Stomach (tissue), 8 donors: ENCODE measurements at regions not wholly inside any gene's neighbourhood (a gene's known extent, or its start where the extent isn't known, plus 50 kb on each side); places are given as distances from the start of the nearest gene placed in this dataset.
"Not testable (repeated sequence)": the region's sequence is repeated elsewhere in the genome, so short reads cannot be mapped to it uniquely, and the experiment has no call there.

Experiments
- DNase-seq, 2 donors: peaks; one replicate each; pipeline versions ENCODE4 v3.0.0 to v3.0.0-alpha.2; 2013 to 2019
- H3K27ac ChIP-seq, 5 donors: fragments of 200-600 bp in 4 of 5; sonication (generic) in 4 of 5; one replicate each; pipeline ENCODE4 v1.5.1; 2013 to 2019; ENCODE audit warnings: mild to moderate bottlenecking in 1 of 5, moderate library complexity in 1 of 5
- H3K27me3 ChIP-seq, 3 donors: fragments of 200-600 bp; sonication (generic); one replicate each; pipeline ENCODE4 v1.5.1; 2017 to 2019; ENCODE audit warnings: mixed run types in 1 of 3
- H3K36me3 ChIP-seq, 4 donors: fragments of 200-600 bp; sonication (generic); 1 replicate in 3 of 4; 2 replicates in 1 of 4; pipeline ENCODE4 v1.5.1; 2016 to 2019
- H3K4me1 ChIP-seq, 4 donors: fragments of 200-600 bp; sonication (generic); one replicate each; pipeline ENCODE4 v1.5.1; 2016 to 2019
- H3K4me3 ChIP-seq, 4 donors: fragments of 200-600 bp; sonication (generic) in 3 of 4; one replicate each; pipeline ENCODE4 v1.5.1; 2016 to 2019; ENCODE audit warnings: mild to moderate bottlenecking in 1 of 4
- H3K9me3 ChIP-seq, 4 donors: fragments of 200-600 bp; sonication (generic); one replicate each; pipeline ENCODE4 v1.5.1; 2016 to 2019
- CTCF ChIP-seq, 7 experiments: fragments of 450-650 bp in 4 of 7; fragments of 200-600 bp in 3 of 7; sonication (generic) in 3 of 7; IDR thresholded peaks; one replicate each; pipeline ENCODE4 v1.5.1; 2016 to 2019; ENCODE audit warnings: antibody characterized with exemption in 7 of 7, control low read depth in 2 of 7, mild to moderate bottlenecking in 1 of 7
- EP300 ChIP-seq: sonication (generic); formaldehyde crosslinking; IDR thresholded peaks from one replicate; pipeline ENCODE4 v1.6.1; 2017; ENCODE audit warnings: antibody characterized with exemption
- POLR2A ChIP-seq, 4 donors: fragments of 450-650 bp; IDR thresholded peaks; one replicate each; pipeline ENCODE4 v1.6.1; 2016; ENCODE audit warnings: antibody characterized with exemption in 4 of 4, control low read depth in 2 of 4, mild to moderate bottlenecking in 1 of 4, moderate library complexity in 1 of 4
- POLR2AphosphoS5 ChIP-seq, 3 donors: sonication (generic); formaldehyde crosslinking; IDR thresholded peaks; one replicate each; pipeline ENCODE4 v1.6.1; 2016; ENCODE audit warnings: antibody characterized with exemption in 3 of 3
- WGBS, 5 donors: extraction: QIAGEN DNeasy Blood & Tissue Kit in 3 of 5; methylation state at CpG; one replicate each; pipeline versions ENCODE4 v1.1.5 to v1.1.7; 2013 to 2018; 5-methylcytosine and 5-hydroxymethylcytosine counted together
- intact Hi-C: fragments of 100-400 bp; cut with DNase I; formaldehyde crosslinking; loops from one replicate; pipeline ENCODE4 v1.15.1; 2023; ENCODE audit warnings: low total_unique reads
- donor health status: healthy with polysubstance abuse.
- donor health status: Bipolar disorder and iron deficiency.
- donor health status: healthy.

- 49 to 86% (median 57%) methylated on average over 3 of the region's 3 CpGs for WGBS, 5 donors
These were observed 100.1 kb downstream of the FOXD2 start for GRCh38 chr1:47537966-47538365.

GRCh38 chr1:47538530-47538929, 100.7 kb downstream of the FOXD2 start:
- not testable (repeated sequence) for H3K9me3 ChIP-seq, H3K4me3 ChIP-seq, DNase-seq, H3K27ac ChIP-seq, H3K36me3 ChIP-seq
- H3K4me1 ChIP-seq: peaks cover 6 to 25% (median 12%) of the 10 kb centered on the region in 4 donors
- peaks cover 0 to 14% (median 7%) of the 10 kb centered on the region in 3 donors for H3K27me3 ChIP-seq
- intact Hi-C loops: loop anchor here (10.0 kb wide), 1 partner anchor 176 kb away; no protein-coding TSS in a partner anchor
- 87 to 96% (median 89%) methylated on average over 2 of the region's 2 CpGs for WGBS, 5 donors

More at GRCh38 chr1:47537966-47538365, 100.1 kb downstream of the FOXD2 start:
- Histone ChIP-seq H3K4me1 (peaks cover 10 to 30% (median 17%) of the 10 kb centered on the region in 4 donors), H3K9me3 (peaks cover 0 to 5% (median 1%) of the 10 kb centered on the region in 4 donors), H3K27ac (no peak overlapping the region), H3K4me3 (no peak overlapping the region), H3K27me3 (peaks cover 0 to 19% (median 9%) of the 10 kb centered on the region in 3 donors), H3K36me3 (no peaks in the 10 kb centered on the region)
- intact Hi-C loops: loop anchor here (10.0 kb wide), 1 partner anchor 177 kb away; no protein-coding TSS in a partner anchor
- TF ChIP-seq CTCF (IDR thresholded peaks at IDR 0.05): no peak
- no peak for TF ChIP-seq POLR2A (IDR thresholded peaks at IDR 0.05)
- TF ChIP-seq EP300: no peak
- TF ChIP-seq POLR2AphosphoS5 (IDR thresholded peaks at IDR 0.05): no peak
- no peak for DNase-seq

GRCh38 chr1:47541705-47542104, 103.9 kb downstream of the FOXD2 start:
- H3K36me3 ChIP-seq, H3K27ac ChIP-seq, H3K4me1 ChIP-seq, intact Hi-C loops, H3K4me3 ChIP-seq, H3K9me3 ChIP-seq, DNase-seq, H3K27me3 ChIP-seq: not testable (repeated sequence)
- 88 to 96% (median 94%) methylated on average over 4 of the region's 4 CpGs for WGBS, 5 donors

- H3K4me3 ChIP-seq, H3K36me3 ChIP-seq, H3K9me3 ChIP-seq, intact Hi-C loops, DNase-seq, H3K4me1 ChIP-seq, H3K27me3 ChIP-seq, H3K27ac ChIP-seq: not testable (repeated sequence)
- 52 to 85% (median 71%) methylated on average over 1 of the region's 1 CpG for WGBS, 5 donors
These were observed 105.2 kb downstream of the FOXD2 start for GRCh38 chr1:47543089-47543488.

- no peak for TF ChIP-seq POLR2A (IDR thresholded peaks at IDR 0.05)
- TF ChIP-seq EP300: no peak
- TF ChIP-seq CTCF (IDR thresholded peaks at IDR 0.05): no peak
- no peak for TF ChIP-seq POLR2AphosphoS5 (IDR thresholded peaks at IDR 0.05)
- DNase-seq: no peak
- H3K9me3 ChIP-seq: peaks cover 0 to 5% (median 1%) of the 10 kb centered on the region in 4 donors
- intact Hi-C loops: no loop called here
- WGBS, 5 donors: 68 to 75% (median 70%) methylated on average over 4 of the region's 4 CpGs
- no peak overlapping the region for H3K4me3 ChIP-seq
- H3K36me3 ChIP-seq: no peaks in the 10 kb centered on the region
- no peak overlapping the region for H3K27ac ChIP-seq
- peaks cover 0 to 3% (median 0%) of the 10 kb centered on the region in 3 donors for H3K27me3 ChIP-seq
- no peaks in the 10 kb centered on the region for H3K4me1 ChIP-seq
These were observed 108.2 kb downstream of the FOXD2 start for GRCh38 chr1:47545912-47546483.

- intact Hi-C loops: no loop called here
- H3K4me1 ChIP-seq: peaks cover 0 to 11% (median 0%) of the 10 kb centered on the region in 4 donors
- H3K4me3 ChIP-seq: no peak overlapping the region
- no peak overlapping the region for H3K27ac ChIP-seq
- no peak for TF ChIP-seq POLR2AphosphoS5 (IDR thresholded peaks at IDR 0.05)
- TF ChIP-seq CTCF (IDR thresholded peaks at IDR 0.05): no peak
- no peak for TF ChIP-seq POLR2A (IDR thresholded peaks at IDR 0.05)
- no peak for TF ChIP-seq EP300
- H3K9me3 ChIP-seq: no peaks in the 10 kb centered on the region
- WGBS, 5 donors: 65 to 78% (median 74%) methylated on average over 8 to 11 of the region's 11 CpGs
- peaks cover 0 to 3% (median 0%) of the 10 kb centered on the region in 3 donors for H3K27me3 ChIP-seq
- DNase-seq: no peak
- no peaks in the 10 kb centered on the region for H3K36me3 ChIP-seq
These were observed 110.1 kb downstream of the FOXD2 start for GRCh38 chr1:47547753-47548573.
